HepG2 (cell line): ENCODE measurements at regions not wholly inside any gene's neighbourhood (a gene's known extent, or its start where the extent isn't known, plus 50 kb on each side); places are given as distances from the start of the nearest gene placed in this dataset.

Source experiments
- ASH2L ChIP-seq: fragments of 300-600, 200-600 bp; sonication (generic); IDR thresholded peaks from 2 replicates; pipeline ENCODE4 v1.7.0; 2017; ENCODE audit warnings: low read depth, mild to moderate bottlenecking, moderate library complexity, mixed read lengths, low read length; ENCODE audit not compliant: insufficient read length
- CEBPB ChIP-seq: IDR thresholded peaks from 2 replicates; pipeline ENCODE4 v1.6.1; 2011; ENCODE audit warnings: low read depth, low read length, improper control_type of control experiment, borderline replicate concordance
- CEBPG ChIP-seq: IDR thresholded peaks from 2 replicates; pipeline ENCODE4 v1.6.1; 2016
- FOSL1 ChIP-seq: sonication (generic); formaldehyde crosslinking; IDR thresholded peaks from 2 replicates; pipeline ENCODE4 v1.9.0; 2021; ENCODE audit warnings: missing genetic modification reagents, borderline replicate concordance
- HOXD1 ChIP-seq: sonication (generic); formaldehyde crosslinking; IDR thresholded peaks from 2 replicates; pipeline ENCODE4 v1.5.0; 2020; ENCODE audit warnings: missing genetic modification reagents
- KAT8 ChIP-seq: IDR thresholded peaks from 2 replicates; pipeline ENCODE4 v1.6.1; 2016; ENCODE audit warnings: missing genetic modification reagents, missing compliant biosample characterization
- KDM5B ChIP-seq: sonication (generic); formaldehyde crosslinking; IDR thresholded peaks from 2 replicates; pipeline ENCODE4 v1.4.0; 2020; ENCODE audit warnings: missing genetic modification reagents, mild to moderate bottlenecking, borderline replicate concordance
- MTA3 ChIP-seq: sonication (generic); formaldehyde crosslinking; IDR thresholded peaks from 2 replicates; pipeline ENCODE4 v1.4.0; 2020; ENCODE audit warnings: missing genetic modification reagents
- NCOA5 ChIP-seq: sonication (generic); formaldehyde crosslinking; IDR thresholded peaks from 2 replicates; pipeline ENCODE4 v1.4.0; 2020; ENCODE audit warnings: missing genetic modification reagents
- NFIC ChIP-seq: IDR thresholded peaks from 2 replicates; pipeline ENCODE4 v1.6.1; 2012; ENCODE audit warnings: mild to moderate bottlenecking, low read length, inconsistent platforms
- PPARG ChIP-seq: conservative IDR thresholded peaks from 2 replicates; pipeline ENCODE4 v1.6.1; 2016; ENCODE audit warnings: missing biosample characterization, missing genetic modification reagents
- SOX6 ChIP-seq, 2 experiments: fragments of 450-650 bp in 1 of 2; sonication (generic) in 1 of 2; formaldehyde crosslinking in 1 of 2; IDR thresholded peaks; 2 replicates each; pipeline versions ENCODE4 v1.4.0 to v1.6.1; 2017 to 2020; ENCODE audit warnings: antibody characterized with exemption in 1 of 2, mild to moderate bottlenecking in 1 of 2, missing genetic modification reagents in 1 of 2
- STAG1 ChIP-seq: sonication (generic); formaldehyde crosslinking; IDR thresholded peaks from 2 replicates; pipeline ENCODE4 v1.4.0; 2020; ENCODE audit warnings: missing genetic modification reagents
- WIZ ChIP-seq: sonication (generic); formaldehyde crosslinking; IDR thresholded peaks from 2 replicates; pipeline ENCODE4 v1.5.1; 2020; ENCODE audit warnings: mild to moderate bottlenecking, missing genetic modification reagents
- XRCC5 ChIP-seq: fragments of 200-400 bp; formaldehyde crosslinking; optimal IDR thresholded peaks from 2 replicates; pipeline ENCODE3; 2017; ENCODE audit warnings: mild to moderate bottlenecking, low read length
- ZGPAT ChIP-seq: IDR thresholded peaks from 2 replicates; pipeline ENCODE4 v1.6.1; 2016; ENCODE audit warnings: mild to moderate bottlenecking
- ZNF205 ChIP-seq: IDR thresholded peaks from 2 replicates; pipeline ENCODE4 v1.6.1; 2018; ENCODE audit warnings: missing biosample characterization, missing genetic modification reagents
- ZNF230 ChIP-seq: sonication (generic); formaldehyde crosslinking; IDR thresholded peaks from 2 replicates; pipeline ENCODE4 v1.4.0; 2020; ENCODE audit warnings: mild to moderate bottlenecking, missing genetic modification reagents
- ZNF350 ChIP-seq: sonication (generic); formaldehyde crosslinking; IDR thresholded peaks from 2 replicates; pipeline ENCODE4 v1.4.0; 2020; ENCODE audit warnings: mild to moderate bottlenecking, low read depth, missing genetic modification reagents, borderline replicate concordance
- ZNF354B ChIP-seq: sonication (generic); formaldehyde crosslinking; IDR thresholded peaks from 2 replicates; pipeline ENCODE4 v1.8.0; 2022; ENCODE audit warnings: mild to moderate bottlenecking, missing genetic modification reagents
- ZNF558 ChIP-seq: sonication (generic); formaldehyde crosslinking; IDR thresholded peaks from 2 replicates; pipeline ENCODE4 v1.9.0; 2022; ENCODE audit warnings: mild to moderate bottlenecking, missing genetic modification reagents, borderline replicate concordance
- ZNF749 ChIP-seq: sonication (generic); formaldehyde crosslinking; IDR thresholded peaks from 2 replicates; pipeline ENCODE4 v1.8.0; 2022; ENCODE audit warnings: mild to moderate bottlenecking, missing genetic modification reagents, moderate library complexity, borderline replicate concordance
- ZNF761 ChIP-seq: sonication (generic); formaldehyde crosslinking; conservative IDR thresholded peaks from 2 replicates; pipeline ENCODE4 v1.4.0; 2020; ENCODE audit warnings: mild to moderate bottlenecking, missing genetic modification reagents
- TF ChIP-seq, protein P1 (sequence below): sonication (generic); formaldehyde crosslinking; conservative IDR thresholded peaks from 2 replicates; pipeline ENCODE4 v1.4.0; 2020; ENCODE audit warnings: mild to moderate bottlenecking, missing genetic modification reagents, moderate library complexity
- TF ChIP-seq, protein P2 (sequence below): IDR thresholded peaks from 2 replicates; pipeline ENCODE4 v1.6.1; 2016; ENCODE audit warnings: low read depth

DNA sequence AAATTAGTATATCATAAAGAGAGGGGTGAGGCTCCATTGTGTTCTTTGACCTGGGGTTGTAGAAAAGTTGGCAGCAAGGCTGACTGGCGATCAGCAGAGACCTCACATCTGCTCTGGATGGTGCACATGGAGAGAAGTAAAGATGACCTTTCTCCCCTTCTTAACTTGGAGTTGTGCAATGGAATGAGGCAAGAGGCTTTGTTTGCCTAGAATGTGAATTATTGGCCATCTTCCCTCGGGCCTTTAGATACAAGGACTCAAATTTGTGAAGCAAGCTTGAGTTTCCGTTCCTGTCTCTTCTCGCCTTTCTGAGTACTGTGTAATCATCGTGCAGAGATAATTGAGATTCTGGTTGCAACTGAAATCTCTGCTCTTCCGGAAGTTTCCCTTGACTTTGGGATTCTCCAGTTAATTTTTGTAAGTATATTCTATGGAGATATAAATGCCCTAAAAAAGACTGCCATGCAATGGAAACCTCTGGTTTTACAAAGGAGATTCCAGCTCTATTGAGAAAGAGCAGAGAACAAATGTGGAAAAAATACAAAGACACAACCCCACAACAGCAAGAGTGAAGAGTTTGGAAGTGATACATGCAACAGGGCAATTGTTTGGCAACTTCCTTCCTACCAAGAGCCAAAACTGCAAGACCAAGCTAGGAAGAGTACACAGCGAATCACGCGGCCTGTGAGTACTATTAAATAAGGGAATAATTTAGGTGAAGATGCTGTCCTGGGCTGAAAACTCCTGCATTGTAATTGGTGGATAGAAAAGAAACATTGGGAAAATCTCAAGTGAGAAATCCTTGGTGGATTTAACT, 542.3 kb upstream of the NRP1 start (continued):
- TF ChIP-seq, protein P1, sequence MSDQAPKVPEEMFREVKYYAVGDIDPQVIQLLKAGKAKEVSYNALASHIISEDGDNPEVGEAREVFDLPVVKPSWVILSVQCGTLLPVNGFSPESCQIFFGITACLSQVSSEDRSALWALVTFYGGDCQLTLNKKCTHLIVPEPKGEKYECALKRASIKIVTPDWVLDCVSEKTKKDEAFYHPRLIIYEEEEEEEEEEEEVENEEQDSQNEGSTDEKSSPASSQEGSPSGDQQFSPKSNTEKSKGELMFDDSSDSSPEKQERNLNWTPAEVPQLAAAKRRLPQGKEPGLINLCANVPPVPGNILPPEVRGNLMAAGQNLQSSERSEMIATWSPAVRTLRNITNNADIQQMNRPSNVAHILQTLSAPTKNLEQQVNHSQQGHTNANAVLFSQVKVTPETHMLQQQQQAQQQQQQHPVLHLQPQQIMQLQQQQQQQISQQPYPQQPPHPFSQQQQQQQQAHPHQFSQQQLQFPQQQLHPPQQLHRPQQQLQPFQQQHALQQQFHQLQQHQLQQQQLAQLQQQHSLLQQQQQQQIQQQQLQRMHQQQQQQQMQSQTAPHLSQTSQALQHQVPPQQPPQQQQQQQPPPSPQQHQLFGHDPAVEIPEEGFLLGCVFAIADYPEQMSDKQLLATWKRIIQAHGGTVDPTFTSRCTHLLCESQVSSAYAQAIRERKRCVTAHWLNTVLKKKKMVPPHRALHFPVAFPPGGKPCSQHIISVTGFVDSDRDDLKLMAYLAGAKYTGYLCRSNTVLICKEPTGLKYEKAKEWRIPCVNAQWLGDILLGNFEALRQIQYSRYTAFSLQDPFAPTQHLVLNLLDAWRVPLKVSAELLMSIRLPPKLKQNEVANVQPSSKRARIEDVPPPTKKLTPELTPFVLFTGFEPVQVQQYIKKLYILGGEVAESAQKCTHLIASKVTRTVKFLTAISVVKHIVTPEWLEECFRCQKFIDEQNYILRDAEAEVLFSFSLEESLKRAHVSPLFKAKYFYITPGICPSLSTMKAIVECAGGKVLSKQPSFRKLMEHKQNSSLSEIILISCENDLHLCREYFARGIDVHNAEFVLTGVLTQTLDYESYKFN (CRISPR knock-in tag) = peak; percentile 82
- TF ChIP-seq ZGPAT (CRISPR knock-in tag) = peak; percentile 34; the same call in 1 of the 2 replicates
- no peak for TF ChIP-seq MTA3 (CRISPR knock-in tag)
- no peak for TF ChIP-seq ZNF749
- peak; percentile 70; the same call in 1 of the 2 replicates for TF ChIP-seq WIZ (CRISPR knock-in tag)
- peak; percentile 29; the same call in 1 of the 2 replicates for TF ChIP-seq KAT8 (CRISPR knock-in tag)
- no peak; the same call in 1 of the 2 replicates for TF ChIP-seq STAG1 (CRISPR knock-in tag)
- TF ChIP-seq KDM5B (CRISPR knock-in tag) = no peak
- no peak for TF ChIP-seq ZNF354B (CRISPR knock-in tag)
- TF ChIP-seq FOSL1 (CRISPR knock-in tag) = no peak
- 0 out of 2 replicates have a peak, but pooled peaks have one; percentile 49 for TF ChIP-seq ZNF761 (CRISPR knock-in tag)
- TF ChIP-seq PPARG (CRISPR knock-in tag) = peak; percentile 78; the same call in 1 of the 2 replicates
- no peak for TF ChIP-seq ZNF350 (CRISPR knock-in tag)
- no peak for TF ChIP-seq ZNF558 (CRISPR knock-in tag)
- TF ChIP-seq ASH2L = no peak
- TF ChIP-seq ZNF230 (CRISPR knock-in tag) = peak; percentile 62; the same call in 1 of the 2 replicates
- TF ChIP-seq, protein P2, sequence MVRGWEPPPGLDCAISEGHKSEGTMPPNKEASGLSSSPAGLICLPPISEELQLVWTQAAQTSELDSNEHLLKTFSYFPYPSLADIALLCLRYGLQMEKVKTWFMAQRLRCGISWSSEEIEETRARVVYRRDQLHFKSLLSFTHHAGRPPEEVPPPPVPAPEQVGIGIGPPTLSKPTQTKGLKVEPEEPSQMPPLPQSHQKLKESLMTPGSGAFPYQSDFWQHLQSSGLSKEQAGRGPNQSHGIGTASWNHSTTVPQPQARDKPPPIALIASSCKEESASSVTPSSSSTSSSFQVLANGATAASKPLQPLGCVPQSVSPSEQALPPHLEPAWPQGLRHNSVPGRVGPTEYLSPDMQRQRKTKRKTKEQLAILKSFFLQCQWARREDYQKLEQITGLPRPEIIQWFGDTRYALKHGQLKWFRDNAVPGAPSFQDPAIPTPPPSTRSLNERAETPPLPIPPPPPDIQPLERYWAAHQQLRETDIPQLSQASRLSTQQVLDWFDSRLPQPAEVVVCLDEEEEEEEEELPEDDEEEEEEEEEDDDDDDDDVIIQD (CRISPR knock-in tag) = 0 out of 2 replicates have a peak, but pooled peaks have one; percentile 22
- no peak for TF ChIP-seq NCOA5 (CRISPR knock-in tag)
- peak; percentile 58 for TF ChIP-seq NFIC
- no peak for TF ChIP-seq SOX6 (IDR thresholded peaks at IDR 0.05)
- TF ChIP-seq SOX6 (CRISPR knock-in tag; IDR thresholded peaks at IDR 0.05) = peak; percentile 92
- peak; percentile 97 for TF ChIP-seq CEBPG
- TF ChIP-seq ZNF205 (CRISPR knock-in tag) = no peak
- no peak for TF ChIP-seq XRCC5
- no peak; the same call in 1 of the 2 replicates for TF ChIP-seq HOXD1 (CRISPR knock-in tag)
- peak; percentile 98 for TF ChIP-seq CEBPB
